Astrocyte of the cerebellum (primary cell): ENCODE measurements at regions not wholly inside any gene's neighbourhood (a gene's known extent, or its start where the extent isn't known, plus 50 kb on each side); places are given as distances from the start of the nearest gene placed in this dataset.

Experiments used
- DNase-seq: peaks from one replicate; pipeline ENCODE4 v3.0.0-alpha.2; 2011; ENCODE audit warnings: low read depth
- H3K4me3 ChIP-seq: 2 replicates; pipeline ENCODE4 v1.5.1; 2011; ENCODE audit warnings: mild to moderate bottlenecking, low read depth, low read length, moderate library complexity
- in situ Hi-C: cut with HindIII; loops from 2 replicates; pipeline ENCODE4 v1.10.0; 2017; ENCODE audit warnings: low sequenced_read_pairs
- TF ChIP-seq, protein P1 (sequence below): IDR thresholded peaks from 2 replicates; pipeline ENCODE4 v1.5.1; 2012; ENCODE audit warnings: low read length, low read depth, moderate library complexity, mild to moderate bottlenecking; ENCODE audit errors: missing control alignments

DNA sequence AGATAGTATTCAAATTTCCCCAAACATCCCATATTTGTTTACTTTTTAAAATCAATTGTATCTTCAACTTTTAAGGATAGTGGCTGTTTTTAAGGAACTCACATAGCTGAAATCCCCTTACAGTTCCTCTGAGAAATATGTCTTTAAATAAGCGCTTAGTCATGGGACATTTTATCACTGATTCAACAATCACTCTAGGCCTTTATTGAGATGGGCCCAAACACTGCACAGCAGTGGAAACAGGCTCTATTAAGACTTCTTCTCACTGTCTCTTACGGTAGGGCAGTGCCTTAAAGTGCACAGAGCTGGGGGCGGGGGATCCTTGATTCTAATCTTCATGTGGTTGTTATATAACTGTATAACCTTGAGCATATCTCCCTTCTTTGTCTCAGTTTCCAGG is 59.8 kb upstream of the RREB1 start:
- DNase-seq = no peak
- TF ChIP-seq, protein P1, sequence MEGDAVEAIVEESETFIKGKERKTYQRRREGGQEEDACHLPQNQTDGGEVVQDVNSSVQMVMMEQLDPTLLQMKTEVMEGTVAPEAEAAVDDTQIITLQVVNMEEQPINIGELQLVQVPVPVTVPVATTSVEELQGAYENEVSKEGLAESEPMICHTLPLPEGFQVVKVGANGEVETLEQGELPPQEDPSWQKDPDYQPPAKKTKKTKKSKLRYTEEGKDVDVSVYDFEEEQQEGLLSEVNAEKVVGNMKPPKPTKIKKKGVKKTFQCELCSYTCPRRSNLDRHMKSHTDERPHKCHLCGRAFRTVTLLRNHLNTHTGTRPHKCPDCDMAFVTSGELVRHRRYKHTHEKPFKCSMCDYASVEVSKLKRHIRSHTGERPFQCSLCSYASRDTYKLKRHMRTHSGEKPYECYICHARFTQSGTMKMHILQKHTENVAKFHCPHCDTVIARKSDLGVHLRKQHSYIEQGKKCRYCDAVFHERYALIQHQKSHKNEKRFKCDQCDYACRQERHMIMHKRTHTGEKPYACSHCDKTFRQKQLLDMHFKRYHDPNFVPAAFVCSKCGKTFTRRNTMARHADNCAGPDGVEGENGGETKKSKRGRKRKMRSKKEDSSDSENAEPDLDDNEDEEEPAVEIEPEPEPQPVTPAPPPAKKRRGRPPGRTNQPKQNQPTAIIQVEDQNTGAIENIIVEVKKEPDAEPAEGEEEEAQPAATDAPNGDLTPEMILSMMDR = no peak
- H3K4me3 ChIP-seq = no peak overlapping the region
- in situ Hi-C loops = no loop called here

DNA sequence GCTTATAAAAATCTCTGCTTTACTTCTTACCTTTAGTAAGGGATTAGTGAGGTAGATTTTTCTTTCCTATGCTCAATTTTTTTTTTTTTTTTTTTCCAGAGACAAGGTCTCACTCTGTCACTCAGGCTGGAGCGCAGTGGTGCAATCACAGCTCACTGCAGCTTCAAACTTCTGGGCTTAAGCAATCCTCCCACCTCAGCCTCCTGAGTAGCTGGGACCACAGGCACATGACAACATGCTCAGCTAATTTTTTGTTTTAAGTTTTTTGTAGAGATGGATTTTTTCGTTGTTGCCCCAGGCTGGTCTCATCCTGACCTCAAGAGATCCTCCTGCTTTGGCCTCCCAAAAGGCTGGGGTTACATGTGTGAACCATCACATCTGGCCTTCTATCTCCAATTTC is 58.9 kb upstream of the RREB1 start:
- H3K4me3 ChIP-seq = no peak overlapping the region
- TF ChIP-seq, protein P1 = no peak
- in situ Hi-C loops = no loop called here
- DNase-seq = no peak

DNA sequence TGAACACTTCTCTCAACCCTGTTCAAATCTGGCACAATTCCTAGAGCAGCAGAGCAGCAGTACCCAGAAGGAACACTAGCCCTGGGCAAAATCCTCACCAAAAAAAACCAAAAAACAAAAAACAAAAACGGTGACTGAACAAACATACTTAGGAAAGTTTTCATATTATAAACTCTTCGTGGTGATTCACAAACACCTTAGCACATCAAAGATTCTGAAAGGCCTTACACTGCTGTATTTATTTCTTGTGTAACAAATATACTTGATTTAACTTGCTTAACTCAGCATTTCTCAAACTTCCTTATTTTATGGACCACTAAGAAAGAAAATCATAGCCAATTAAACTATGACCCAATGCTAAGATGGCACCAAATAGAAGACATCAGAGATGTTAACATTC is 57.8 kb upstream of the RREB1 start:
- TF ChIP-seq, protein P1 = no peak
- in situ Hi-C loops = no loop called here
- no peak overlapping the region for H3K4me3 ChIP-seq
- no peak for DNase-seq

GRCh38 chr6:7050872-7051779 is 56.6 kb upstream of the RREB1 start:
- in situ Hi-C loops = no loop called here
- TF ChIP-seq, protein P1 = no peak
- DNase-seq = no peak
- H3K4me3 ChIP-seq = peak overlapping the region; percentile 42

DNA sequence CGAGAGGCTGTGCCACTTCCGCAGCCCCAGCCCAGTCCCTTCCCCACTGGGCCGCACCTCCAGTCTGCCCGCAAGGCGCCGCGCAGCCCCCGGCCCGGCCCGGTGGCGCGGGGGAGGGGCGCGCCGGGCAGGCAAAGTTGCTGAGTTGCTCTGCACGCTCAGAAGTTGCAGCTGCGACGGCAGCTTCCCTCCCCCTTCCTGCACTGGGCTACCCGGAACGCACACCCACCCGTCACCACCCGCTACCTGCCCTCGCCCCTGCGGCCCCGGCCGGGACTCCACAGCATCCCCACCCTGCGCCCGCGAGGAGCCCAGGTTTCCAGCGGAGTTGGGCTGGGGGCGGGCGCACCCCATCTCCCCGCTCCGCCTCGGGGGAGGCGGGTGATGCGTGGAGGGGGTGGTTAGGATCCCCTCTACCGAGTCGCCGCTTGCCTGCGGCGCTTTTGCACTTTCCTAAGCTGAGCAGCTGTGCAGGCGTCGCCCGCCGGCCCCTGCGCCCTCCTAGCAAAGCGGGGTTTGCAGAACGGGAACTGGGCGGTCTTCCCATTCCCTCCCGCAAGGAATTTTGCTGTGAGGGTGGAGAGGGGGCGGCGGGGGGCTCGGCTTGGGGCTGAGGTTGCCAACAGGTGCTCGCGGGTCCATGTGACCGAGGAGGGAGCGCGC is 55.9 kb upstream of the RREB1 start:
- no peak for DNase-seq
- H3K4me3 ChIP-seq = peak overlapping the region; percentile 42
- TF ChIP-seq, protein P1 = no peak
- in situ Hi-C loops = no loop called here

DNA sequence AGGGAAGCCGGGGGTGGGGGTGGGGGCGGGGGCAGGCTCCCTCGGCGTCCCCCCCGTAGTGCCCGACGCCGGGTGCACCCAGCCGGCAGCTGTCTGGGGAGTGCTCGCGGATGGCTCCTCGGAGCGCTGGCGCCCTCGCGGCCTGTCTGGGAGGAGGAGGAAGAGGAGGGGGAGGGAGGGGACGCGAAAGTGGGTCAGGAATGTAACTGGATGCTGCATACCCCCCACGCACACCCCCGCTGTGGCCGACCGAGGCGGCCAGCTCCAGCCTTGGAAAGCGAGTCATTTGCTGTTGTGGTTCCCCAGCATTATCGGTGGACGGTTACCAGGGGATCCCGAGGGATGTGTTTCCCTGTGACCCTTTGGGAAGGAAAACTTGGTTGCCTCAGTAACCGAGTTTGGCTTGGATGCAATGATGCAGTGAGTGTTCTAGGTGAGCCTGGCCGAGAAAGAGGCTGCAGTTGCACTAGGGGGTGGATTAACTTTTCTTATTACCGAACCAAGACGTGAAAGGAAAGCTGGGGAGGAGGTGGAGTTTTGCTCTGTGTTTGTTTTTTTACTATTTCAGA is 55.2 kb upstream of the RREB1 start:
- in situ Hi-C loops = no loop called here
- H3K4me3 ChIP-seq = peak overlapping the region; percentile 42
- peak; percentile 65 for DNase-seq
- TF ChIP-seq, protein P1 = no peak
